RWPE1 (cell line): ENCODE measurements at regions not wholly inside any gene's neighbourhood (a gene's known extent, or its start where the extent isn't known, plus 50 kb on each side); places are given as distances from the start of the nearest gene placed in this dataset.

ENCODE experiments used
- CTCF ChIA-PET: fragments of 350-600 bp; sonication (Branson Sonifier 250); formaldehyde crosslinking; extraction: SDS; loops from one replicate; lab custom pipeline; 2021; lab: Yijun Ruan, JAX
- POLR2A ChIA-PET: fragments of 400-600 bp; formaldehyde crosslinking; extraction: SDS; loops from one replicate; lab custom pipeline; 2020; ENCODE audit warnings: antibody characterized with exemption; ENCODE audit not compliant: low non-redundant PET; lab: Yijun Ruan, JAX
- DNase-seq: peaks from one replicate; pipeline ENCODE4 v3.0.0; 2012; ENCODE audit warnings: low spot score
- H3K27ac ChIP-seq: fragments of 450-650 bp; 2 replicates; pipeline ENCODE4 v1.5.1; 2017
- TF ChIP-seq, protein P1 (sequence below): fragments of 450-650 bp; conservative IDR thresholded peaks from 2 replicates; pipeline ENCODE4 v1.5.1; 2017; ENCODE audit warnings: low read depth, mild to moderate bottlenecking

DNA sequence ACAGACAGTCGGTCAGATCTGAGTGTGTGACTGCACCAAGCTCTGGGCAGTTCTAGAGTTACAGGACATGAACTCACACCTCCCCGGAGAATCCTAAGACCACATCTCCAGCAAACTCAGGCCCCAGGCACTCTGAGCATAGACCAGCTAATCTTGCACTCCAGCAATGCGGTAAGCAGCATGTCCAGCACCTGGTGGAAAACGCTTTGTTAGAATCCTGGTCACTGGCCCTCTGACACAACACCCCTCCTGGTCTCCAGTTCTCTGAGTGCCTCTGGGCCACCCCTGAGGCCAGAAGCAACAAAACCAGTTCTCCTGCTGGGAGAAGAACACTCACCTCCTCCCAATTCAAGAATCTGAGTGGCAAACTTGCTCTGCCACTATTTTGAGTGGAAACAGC is 82.7 kb upstream of the TMEM45B start:
- POLR2A ChIA-PET, result no interaction called here
- CTCF ChIA-PET, result interaction anchor here (0.6 to 2.1 kb wide), 2 partner anchors 35 to 369 kb away, joined by 3 to 6 read pairs; no protein-coding TSS in a partner anchor

GRCh38 chr11:129733384-129733783 is 82.3 kb upstream of the TMEM45B start:
- ChIA-PET CTCF (interaction anchor here (2.1 kb wide), 1 partner anchor 369 kb away, joined by 6 read pairs; no protein-coding TSS in a partner anchor), POLR2A (no interaction called here)
- TF ChIP-seq, protein P1, sequence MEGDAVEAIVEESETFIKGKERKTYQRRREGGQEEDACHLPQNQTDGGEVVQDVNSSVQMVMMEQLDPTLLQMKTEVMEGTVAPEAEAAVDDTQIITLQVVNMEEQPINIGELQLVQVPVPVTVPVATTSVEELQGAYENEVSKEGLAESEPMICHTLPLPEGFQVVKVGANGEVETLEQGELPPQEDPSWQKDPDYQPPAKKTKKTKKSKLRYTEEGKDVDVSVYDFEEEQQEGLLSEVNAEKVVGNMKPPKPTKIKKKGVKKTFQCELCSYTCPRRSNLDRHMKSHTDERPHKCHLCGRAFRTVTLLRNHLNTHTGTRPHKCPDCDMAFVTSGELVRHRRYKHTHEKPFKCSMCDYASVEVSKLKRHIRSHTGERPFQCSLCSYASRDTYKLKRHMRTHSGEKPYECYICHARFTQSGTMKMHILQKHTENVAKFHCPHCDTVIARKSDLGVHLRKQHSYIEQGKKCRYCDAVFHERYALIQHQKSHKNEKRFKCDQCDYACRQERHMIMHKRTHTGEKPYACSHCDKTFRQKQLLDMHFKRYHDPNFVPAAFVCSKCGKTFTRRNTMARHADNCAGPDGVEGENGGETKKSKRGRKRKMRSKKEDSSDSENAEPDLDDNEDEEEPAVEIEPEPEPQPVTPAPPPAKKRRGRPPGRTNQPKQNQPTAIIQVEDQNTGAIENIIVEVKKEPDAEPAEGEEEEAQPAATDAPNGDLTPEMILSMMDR, result no peak
- DNase-seq, result no peak
- H3K27ac ChIP-seq, result no peak overlapping the region

More for the DNA sequence above, 82.7 kb upstream of the TMEM45B start:
- TF ChIP-seq, protein P1, result no peak
- DNase-seq, result no peak
- no peak overlapping the region for H3K27ac ChIP-seq

DNA sequence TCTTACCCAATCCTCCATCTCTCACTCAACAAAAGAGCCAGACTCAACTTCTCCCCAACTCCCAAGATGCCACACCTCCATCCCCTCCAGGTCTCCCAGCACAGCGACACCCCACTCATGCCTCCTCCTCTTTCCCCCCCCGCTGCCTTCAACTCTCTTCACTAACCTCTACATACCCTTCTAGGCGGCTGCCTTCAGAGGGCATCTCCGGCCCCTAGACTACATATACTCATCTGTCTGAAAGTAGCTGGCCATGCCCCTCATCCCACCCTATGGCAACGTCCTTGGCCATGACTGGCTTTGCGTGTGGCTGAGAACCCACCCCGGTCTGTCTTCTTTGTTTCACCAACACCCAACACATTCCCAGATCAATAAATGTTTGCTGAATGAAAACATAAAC is 81.7 kb upstream of the TMEM45B start:
- TF ChIP-seq, protein P1, result no peak
- POLR2A ChIA-PET, result no interaction called here
- no peak for DNase-seq
- H3K27ac ChIP-seq, result no peak overlapping the region
- CTCF ChIA-PET, result interaction anchor here (0.5 to 2.1 kb wide), 2 partner anchors 43 to 370 kb away, joined by 4 to 6 read pairs; no protein-coding TSS in a partner anchor

GRCh38 chr11:129734654-129735053 is 81.0 kb upstream of the TMEM45B start:
- no peak for DNase-seq
- CTCF ChIA-PET, result interaction anchor here (0.9 to 2.1 kb wide), 2 partner anchors 370 to 463 kb away, joined by 6 read pairs; no protein-coding TSS in a partner anchor
- POLR2A ChIA-PET, result no interaction called here
- TF ChIP-seq, protein P1, result no peak
- H3K27ac ChIP-seq, result no peak overlapping the region

- CTCF ChIA-PET, result interaction anchor here (0.5 kb wide), 1 partner anchor 12 kb away, joined by 4 read pairs; no protein-coding TSS in a partner anchor
- no peak for DNase-seq
- TF ChIP-seq, protein P1, result no peak
- POLR2A ChIA-PET, result no interaction called here
- H3K27ac ChIP-seq, result no peak overlapping the region
Observed at GRCh38 chr11:129737831-129738230, 77.8 kb upstream of the TMEM45B start.

- CTCF ChIA-PET, result no interaction called here
- no peak for DNase-seq
- POLR2A ChIA-PET, result no interaction called here
- H3K27ac ChIP-seq, result no peak overlapping the region
- TF ChIP-seq, protein P1, result no peak
Observed at GRCh38 chr11:129738242-129738641, 77.4 kb upstream of the TMEM45B start.
